Stomach (tissue), 4 donors: ENCODE measurements at regions not wholly inside any gene's neighbourhood (a gene's known extent, or its start where the extent isn't known, plus 50 kb on each side); places are given as distances from the start of the nearest gene placed in this dataset.

ENCODE experiments used
- CTCF ChIP-seq, 7 experiments: fragments of 450-650 bp in 4 of 7; fragments of 200-600 bp in 3 of 7; sonication (generic) in 3 of 7; IDR thresholded peaks; one replicate each; pipeline ENCODE4 v1.5.1; 2016 to 2019; ENCODE audit warnings: antibody characterized with exemption in 7 of 7, control low read depth in 2 of 7, mild to moderate bottlenecking in 1 of 7
- EP300 ChIP-seq: sonication (generic); formaldehyde crosslinking; IDR thresholded peaks from one replicate; pipeline ENCODE4 v1.6.1; 2017; ENCODE audit warnings: antibody characterized with exemption
- POLR2A ChIP-seq, 4 donors: fragments of 450-650 bp; IDR thresholded peaks; one replicate each; pipeline ENCODE4 v1.6.1; 2016; ENCODE audit warnings: antibody characterized with exemption in 4 of 4, control low read depth in 2 of 4, mild to moderate bottlenecking in 1 of 4, moderate library complexity in 1 of 4
- POLR2AphosphoS5 ChIP-seq, 3 donors: sonication (generic); formaldehyde crosslinking; IDR thresholded peaks; one replicate each; pipeline ENCODE4 v1.6.1; 2016; ENCODE audit warnings: antibody characterized with exemption in 3 of 3

GRCh38 chr13:61148691-61149315 lies 266.8 kb downstream of the PCDH20 start:
- TF ChIP-seq CTCF (IDR thresholded peaks at IDR 0.05) (no peak), POLR2AphosphoS5 (IDR thresholded peaks at IDR 0.05) (no peak), POLR2A (IDR thresholded peaks at IDR 0.05) (no peak), EP300 (no peak)
